GM19397 (cell line): ENCODE measurements at regions not wholly inside any gene's neighbourhood (a gene's known extent, or its start where the extent isn't known, plus 50 kb on each side); places are given as distances from the start of the nearest gene placed in this dataset.
"Not testable (repeated sequence)": the region's sequence is repeated elsewhere in the genome, so short reads cannot be mapped to it uniquely, and the experiment has no call there.

Experiments used
- ATAC-seq: cut with Tn5 transposase; IDR thresholded peaks from one replicate; pipeline ENCODE4 v1.9.1; 2021; ENCODE audit warnings: mild to moderate bottlenecking, moderate library complexity; ENCODE audit not compliant: unreplicated experiment

- ATAC-seq: no peak
These were observed 628.0 kb downstream of the EFNB2 start for GRCh38 chr13:105907319-105908019.

- ATAC-seq: no peak
These were observed 628.7 kb downstream of the EFNB2 start for GRCh38 chr13:105906746-105907145.

GRCh38 chr13:105904034-105904742, 631.3 kb downstream of the EFNB2 start:
- ATAC-seq: no peak

GRCh38 chr13:105902396-105902795, 633.1 kb downstream of the EFNB2 start:
- ATAC-seq: no peak

GRCh38 chr13:105897575-105897974, 637.9 kb downstream of the EFNB2 start:
- no peak for ATAC-seq

- ATAC-seq: no peak
These were observed 640.8 kb downstream of the EFNB2 start for GRCh38 chr13:105894697-105895096.

GRCh38 chr13:105890509-105890908, 645.0 kb downstream of the EFNB2 start:
- ATAC-seq: no peak

- no peak for ATAC-seq
These were observed 657.3 kb downstream of the EFNB2 start for GRCh38 chr13:105878119-105878700.

GRCh38 chr13:105874814-105875213, 660.6 kb downstream of the EFNB2 start:
- ATAC-seq: no peak

- ATAC-seq: no peak
These were observed 663.7 kb downstream of the EFNB2 start for GRCh38 chr13:105871768-105872167.

- ATAC-seq: no peak
These were observed 664.1 kb downstream of the EFNB2 start for GRCh38 chr13:105871326-105871725.

GRCh38 chr13:105863300-105863920, 672.1 kb downstream of the EFNB2 start:
- no peak for ATAC-seq

GRCh38 chr13:105848494-105848893, 687.0 kb downstream of the EFNB2 start:
- no peak for ATAC-seq

- ATAC-seq: no peak
These were observed 687.8 kb downstream of the EFNB2 start for GRCh38 chr13:105847527-105848291.

- ATAC-seq: no peak
These were observed 688.5 kb downstream of the EFNB2 start for GRCh38 chr13:105846923-105847322.

GRCh38 chr13:105841286-105841685, 694.2 kb downstream of the EFNB2 start:
- no peak for ATAC-seq

GRCh38 chr13:105838231-105838630, 697.2 kb downstream of the EFNB2 start:
- ATAC-seq: no peak

GRCh38 chr13:105837295-105837694, 698.2 kb downstream of the EFNB2 start:
- not testable (repeated sequence) for ATAC-seq

GRCh38 chr13:105830821-105831220, 704.6 kb downstream of the EFNB2 start:
- ATAC-seq: no peak

GRCh38 chr13:105827111-105827809, 708.2 kb downstream of the EFNB2 start:
- ATAC-seq: no peak
